ENCODE measurements at regions not wholly inside any gene's neighbourhood (a gene's known extent, or its start where the extent isn't known, plus 50 kb on each side); places are given as distances from the start of the nearest gene placed in this dataset.

DNA sequence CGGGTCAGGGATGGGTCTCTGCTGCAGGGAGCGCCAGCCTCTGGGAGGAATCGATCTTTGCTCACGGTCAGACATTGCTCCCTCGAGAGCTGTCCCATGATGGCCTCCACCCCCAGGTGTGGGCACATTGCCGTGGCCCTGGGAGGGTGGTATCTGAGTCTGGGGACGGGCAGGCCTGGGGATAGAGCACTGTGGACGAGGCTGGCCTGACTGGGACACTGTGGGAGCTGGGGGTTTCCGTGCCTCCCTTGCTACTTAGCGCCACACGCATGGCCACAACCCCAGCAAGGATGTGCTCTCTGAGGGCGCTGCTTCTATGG is 55.7 kb downstream of the JAKMIP3 start:
- TF ChIP-seq POLR2A (IDR thresholded peaks at IDR 0.05) = no peak
- TF ChIP-seq, protein P1, sequence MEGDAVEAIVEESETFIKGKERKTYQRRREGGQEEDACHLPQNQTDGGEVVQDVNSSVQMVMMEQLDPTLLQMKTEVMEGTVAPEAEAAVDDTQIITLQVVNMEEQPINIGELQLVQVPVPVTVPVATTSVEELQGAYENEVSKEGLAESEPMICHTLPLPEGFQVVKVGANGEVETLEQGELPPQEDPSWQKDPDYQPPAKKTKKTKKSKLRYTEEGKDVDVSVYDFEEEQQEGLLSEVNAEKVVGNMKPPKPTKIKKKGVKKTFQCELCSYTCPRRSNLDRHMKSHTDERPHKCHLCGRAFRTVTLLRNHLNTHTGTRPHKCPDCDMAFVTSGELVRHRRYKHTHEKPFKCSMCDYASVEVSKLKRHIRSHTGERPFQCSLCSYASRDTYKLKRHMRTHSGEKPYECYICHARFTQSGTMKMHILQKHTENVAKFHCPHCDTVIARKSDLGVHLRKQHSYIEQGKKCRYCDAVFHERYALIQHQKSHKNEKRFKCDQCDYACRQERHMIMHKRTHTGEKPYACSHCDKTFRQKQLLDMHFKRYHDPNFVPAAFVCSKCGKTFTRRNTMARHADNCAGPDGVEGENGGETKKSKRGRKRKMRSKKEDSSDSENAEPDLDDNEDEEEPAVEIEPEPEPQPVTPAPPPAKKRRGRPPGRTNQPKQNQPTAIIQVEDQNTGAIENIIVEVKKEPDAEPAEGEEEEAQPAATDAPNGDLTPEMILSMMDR (IDR thresholded peaks at IDR 0.05) = no peak
